HUES48 (cell line): ENCODE measurements at regions not wholly inside any gene's neighbourhood (a gene's known extent, or its start where the extent isn't known, plus 50 kb on each side); places are given as distances from the start of the nearest gene placed in this dataset.

Source experiments
- H3K27ac ChIP-seq: one replicate; pipeline ENCODE4 v1.7.0; 2013; ENCODE audit warnings: low read depth, low read length, inconsistent platforms
- H3K27me3 ChIP-seq: 2 replicates; pipeline ENCODE4 v1.6.1; 2013; ENCODE audit warnings: mild to moderate bottlenecking, low read length; ENCODE audit not compliant: control insufficient read depth, insufficient read depth
- H3K36me3 ChIP-seq: 2 replicates; pipeline ENCODE4 v1.6.1; 2013; ENCODE audit warnings: low read length; ENCODE audit not compliant: control insufficient read depth, insufficient read depth
- H3K4me1 ChIP-seq: 2 replicates; pipeline ENCODE4 v1.6.1; 2013; ENCODE audit warnings: mild to moderate bottlenecking, low read length; ENCODE audit not compliant: control insufficient read depth, insufficient read depth
- H3K4me3 ChIP-seq: 2 replicates; pipeline ENCODE4 v1.5.1; 2013; ENCODE audit warnings: mild to moderate bottlenecking, low read depth, low read length
- H3K9ac ChIP-seq: 2 replicates; pipeline ENCODE4 v1.6.1; 2013; ENCODE audit warnings: mild to moderate bottlenecking, low read depth, low read length, moderate library complexity
- H3K9me3 ChIP-seq: 2 replicates; pipeline ENCODE4 v1.6.1; 2013; ENCODE audit warnings: low read length; ENCODE audit not compliant: control insufficient read depth, insufficient read depth

- H3K4me3 ChIP-seq = no peak overlapping the region
- H3K9me3 ChIP-seq = no peaks in the 10 kb centered on the region
- H3K4me1 ChIP-seq = no peaks in the 10 kb centered on the region
- H3K27me3 ChIP-seq = no peaks in the 10 kb centered on the region
- H3K9ac ChIP-seq = no peak overlapping the region
- no peak overlapping the region for H3K27ac ChIP-seq
- H3K36me3 ChIP-seq = no peaks in the 10 kb centered on the region
Observed at GRCh38 chr17:77579682-77580081, 378.8 kb upstream of the TNRC6C start.

- Histone ChIP-seq H3K4me3 (no peak overlapping the region), H3K9me3 (no peaks in the 10 kb centered on the region), H3K4me1 (no peaks in the 10 kb centered on the region), H3K9ac (no peak overlapping the region), H3K36me3 (no peaks in the 10 kb centered on the region), H3K27ac (no peak overlapping the region), H3K27me3 (no peaks in the 10 kb centered on the region)
Observed at GRCh38 chr17:77580531-77581270, 377.8 kb upstream of the TNRC6C start.

- H3K27ac ChIP-seq = no peak overlapping the region
Observed at GRCh38 chr17:77581480-77581879, 377.0 kb upstream of the TNRC6C start.

GRCh38 chr17:77585142-77585860 lies 373.2 kb upstream of the TNRC6C start:
- Histone ChIP-seq H3K9ac (no peak overlapping the region), H3K27ac (no peak overlapping the region), H3K4me1 (no peaks in the 10 kb centered on the region), H3K36me3 (no peaks in the 10 kb centered on the region), H3K4me3 (no peak overlapping the region), H3K9me3 (no peaks in the 10 kb centered on the region), H3K27me3 (no peaks in the 10 kb centered on the region)

More at GRCh38 chr17:77581480-77581879, 377.0 kb upstream of the TNRC6C start:
- no peaks in the 10 kb centered on the region for H3K27me3 ChIP-seq
- no peak overlapping the region for H3K4me3 ChIP-seq
- no peaks in the 10 kb centered on the region for H3K9me3 ChIP-seq
- H3K9ac ChIP-seq = no peak overlapping the region
- H3K36me3 ChIP-seq = no peaks in the 10 kb centered on the region
- H3K4me1 ChIP-seq = no peaks in the 10 kb centered on the region

- Histone ChIP-seq H3K9me3 (no peaks in the 10 kb centered on the region), H3K27ac (no peak overlapping the region), H3K27me3 (no peaks in the 10 kb centered on the region)
Observed at GRCh38 chr17:77590951-77591735, 367.4 kb upstream of the TNRC6C start.

GRCh38 chr17:77592106-77592865 lies 366.2 kb upstream of the TNRC6C start:
- H3K36me3 ChIP-seq = no peaks in the 10 kb centered on the region
- H3K27ac ChIP-seq = no peak overlapping the region
- no peaks in the 10 kb centered on the region for H3K4me1 ChIP-seq
- no peak overlapping the region for H3K9ac ChIP-seq
- no peaks in the 10 kb centered on the region for H3K9me3 ChIP-seq
- H3K27me3 ChIP-seq = no peaks in the 10 kb centered on the region
- H3K4me3 ChIP-seq = no peak overlapping the region

More at GRCh38 chr17:77590951-77591735, 367.4 kb upstream of the TNRC6C start:
- H3K9ac ChIP-seq = no peak overlapping the region; the same call in 1 of the 2 replicates
- H3K36me3 ChIP-seq = no peaks in the 10 kb centered on the region
- H3K4me1 ChIP-seq = no peaks in the 10 kb centered on the region
- H3K4me3 ChIP-seq = no peak overlapping the region

GRCh38 chr17:77593081-77593480 lies 365.4 kb upstream of the TNRC6C start:
- no peak overlapping the region for H3K4me3 ChIP-seq
- no peak overlapping the region for H3K27ac ChIP-seq

GRCh38 chr17:77594416-77595209 lies 363.9 kb upstream of the TNRC6C start:
- Histone ChIP-seq H3K27me3 (no peaks in the 10 kb centered on the region), H3K27ac (no peak overlapping the region), H3K9ac (no peak overlapping the region), H3K9me3 (no peaks in the 10 kb centered on the region), H3K36me3 (no peaks in the 10 kb centered on the region), H3K4me1 (no peaks in the 10 kb centered on the region), H3K4me3 (no peak overlapping the region)

More at GRCh38 chr17:77593081-77593480, 365.4 kb upstream of the TNRC6C start:
- Histone ChIP-seq H3K9ac (no peak overlapping the region), H3K9me3 (no peaks in the 10 kb centered on the region), H3K4me1 (no peaks in the 10 kb centered on the region), H3K36me3 (no peaks in the 10 kb centered on the region), H3K27me3 (no peaks in the 10 kb centered on the region)

GRCh38 chr17:77596491-77597417 lies 361.7 kb upstream of the TNRC6C start:
- no peak overlapping the region for H3K9ac ChIP-seq
- no peak overlapping the region for H3K27ac ChIP-seq

More at GRCh38 chr17:77596491-77597417, 361.7 kb upstream of the TNRC6C start:
- Histone ChIP-seq H3K36me3 (no peaks in the 10 kb centered on the region), H3K9me3 (no peaks in the 10 kb centered on the region), H3K27me3 (no peaks in the 10 kb centered on the region), H3K4me1 (no peaks in the 10 kb centered on the region), H3K4me3 (no peak overlapping the region)
